ENCODE measurements at regions not wholly inside any gene's neighbourhood (a gene's known extent, or its start where the extent isn't known, plus 50 kb on each side); places are given as distances from the start of the nearest gene placed in this dataset.

GRCh38 chr2:181239201-181239799 lies 217.9 kb upstream of the ITGA4 start:
- Histone ChIP-seq H3K27me3 (ENCODE audit: control insufficient read depth in 4 of 4, insufficient read depth in 4 of 4, low read length in 3 of 4) (peaks cover 0 to 2% (median 0%) of the 10 kb centered on the region in 4 donors), H3K4me1 (ENCODE audit: control insufficient read depth in 4 of 4, insufficient read depth in 4 of 4, low read length in 3 of 4) (no peaks in the 10 kb centered on the region), H3K9me3 (ENCODE audit: control insufficient read depth in 4 of 4, low read length in 3 of 4) (no peaks in the 10 kb centered on the region), H3K27ac (ENCODE audit: low read depth in 1 of 2, low read length in 2 of 2) (no peak overlapping the region), H3K36me3 (ENCODE audit: control insufficient read depth in 4 of 4, insufficient read depth in 3 of 4, low read depth in 1 of 4, low read length in 3 of 4) (no peaks in the 10 kb centered on the region), H3K4me3 (ENCODE audit: low read depth in 1 of 3, low read length in 3 of 3) (no peak overlapping the region), H3K9ac (ENCODE audit: low read depth in 1 of 2, low read length in 2 of 2) (no peak overlapping the region)
- TF ChIP-seq ATF3 (IDR thresholded peaks at IDR 0.05) (no peak), NR2F2 (IDR thresholded peaks at IDR 0.05) (no peak), FOXA2 (IDR thresholded peaks at IDR 0.05) (no peak), MAX (IDR thresholded peaks at IDR 0.05) (no peak), EGR1 (IDR thresholded peaks at IDR 0.05; ENCODE audit: low read depth in 2 of 2) (no peak), TAF1 (conservative IDR thresholded peaks at IDR 0.05) (no peak), RXRA (IDR thresholded peaks at IDR 0.05) (no peak), RAD21 (IDR thresholded peaks at IDR 0.05) (no peak), JUND (IDR thresholded peaks at IDR 0.05) (no peak), HNF4A (conservative IDR thresholded peaks at IDR 0.05) (no peak), REST (IDR thresholded peaks at IDR 0.05) (no peak), CTCF (IDR thresholded peaks at IDR 0.05; ENCODE audit: low read depth, low read length, missing input control) (no peak), FOXA1 (IDR thresholded peaks at IDR 0.05) (no peak), ZBTB33 (IDR thresholded peaks at IDR 0.05) (no peak), SP1 (IDR thresholded peaks at IDR 0.05) (no peak), YY1 (IDR thresholded peaks at IDR 0.05) (no peak)
- DNase-seq (ENCODE audit: low spot score) = no peak
- WGBS = 59% methylated on average over 2 of the region's 2 CpGs

GRCh38 chr2:181240844-181241243 lies 216.3 kb upstream of the ITGA4 start:
- no peak for DNase-seq (ENCODE audit: low spot score)
- Histone ChIP-seq H3K27ac (ENCODE audit: low read depth in 1 of 2, low read length in 2 of 2) (no peak overlapping the region), H3K9me3 (ENCODE audit: control insufficient read depth in 4 of 4, low read length in 3 of 4) (no peaks in the 10 kb centered on the region), H3K4me1 (ENCODE audit: control insufficient read depth in 4 of 4, insufficient read depth in 4 of 4, low read length in 3 of 4) (no peaks in the 10 kb centered on the region), H3K36me3 (ENCODE audit: control insufficient read depth in 4 of 4, insufficient read depth in 3 of 4, low read depth in 1 of 4, low read length in 3 of 4) (no peaks in the 10 kb centered on the region), H3K9ac (ENCODE audit: low read depth in 1 of 2, low read length in 2 of 2) (no peak overlapping the region), H3K27me3 (ENCODE audit: control insufficient read depth in 4 of 4, insufficient read depth in 4 of 4, low read length in 3 of 4) (no peaks in the 10 kb centered on the region), H3K4me3 (ENCODE audit: low read depth in 1 of 3, low read length in 3 of 3) (no peak overlapping the region)
- no peak for TF ChIP-seq RXRA (IDR thresholded peaks at IDR 0.05)
- no peak for TF ChIP-seq FOXA2 (IDR thresholded peaks at IDR 0.05)
- 92% methylated on average over 1 of the region's 1 CpG for WGBS
